GM20000 (cell line): ENCODE measurements at regions not wholly inside any gene's neighbourhood (a gene's known extent, or its start where the extent isn't known, plus 50 kb on each side); places are given as distances from the start of the nearest gene placed in this dataset.

Source experiments
- DNase-seq: peaks from one replicate; pipeline ENCODE4 v3.0.0; 2012; ENCODE audit warnings: low spot score
- TF ChIP-seq, protein P1 (sequence below): IDR thresholded peaks from 2 replicates; pipeline ENCODE4 v1.5.1; 2012; ENCODE audit warnings: mild to moderate bottlenecking, control low read depth; ENCODE audit errors: extremely low read depth, missing control alignments

DNA sequence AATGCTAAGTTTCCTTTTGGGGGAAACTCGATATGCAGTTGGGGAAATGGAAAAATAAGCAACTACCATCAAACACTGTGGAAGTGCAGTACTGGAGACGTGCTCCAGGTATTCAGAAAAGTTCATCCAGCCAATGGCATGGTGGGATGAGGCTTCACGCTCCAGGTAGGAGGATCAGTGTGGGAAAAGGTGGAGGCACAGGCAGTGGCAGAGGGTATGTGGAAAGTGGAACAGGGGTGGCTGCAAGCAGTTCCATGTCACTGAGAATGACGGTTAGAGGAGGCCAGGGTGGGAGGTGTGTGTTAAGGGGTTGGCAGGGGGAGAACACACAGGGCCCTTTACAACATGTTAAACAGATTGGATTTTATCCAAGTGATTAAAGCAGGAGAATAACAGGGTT is 105.1 kb upstream of the NCAM1 start:
- TF ChIP-seq, protein P1, sequence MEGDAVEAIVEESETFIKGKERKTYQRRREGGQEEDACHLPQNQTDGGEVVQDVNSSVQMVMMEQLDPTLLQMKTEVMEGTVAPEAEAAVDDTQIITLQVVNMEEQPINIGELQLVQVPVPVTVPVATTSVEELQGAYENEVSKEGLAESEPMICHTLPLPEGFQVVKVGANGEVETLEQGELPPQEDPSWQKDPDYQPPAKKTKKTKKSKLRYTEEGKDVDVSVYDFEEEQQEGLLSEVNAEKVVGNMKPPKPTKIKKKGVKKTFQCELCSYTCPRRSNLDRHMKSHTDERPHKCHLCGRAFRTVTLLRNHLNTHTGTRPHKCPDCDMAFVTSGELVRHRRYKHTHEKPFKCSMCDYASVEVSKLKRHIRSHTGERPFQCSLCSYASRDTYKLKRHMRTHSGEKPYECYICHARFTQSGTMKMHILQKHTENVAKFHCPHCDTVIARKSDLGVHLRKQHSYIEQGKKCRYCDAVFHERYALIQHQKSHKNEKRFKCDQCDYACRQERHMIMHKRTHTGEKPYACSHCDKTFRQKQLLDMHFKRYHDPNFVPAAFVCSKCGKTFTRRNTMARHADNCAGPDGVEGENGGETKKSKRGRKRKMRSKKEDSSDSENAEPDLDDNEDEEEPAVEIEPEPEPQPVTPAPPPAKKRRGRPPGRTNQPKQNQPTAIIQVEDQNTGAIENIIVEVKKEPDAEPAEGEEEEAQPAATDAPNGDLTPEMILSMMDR: no peak
- no peak for DNase-seq

- TF ChIP-seq, protein P1: no peak
- DNase-seq: no peak
Measured at GRCh38 chr11:112856591-112856990, 104.6 kb upstream of the NCAM1 start.

DNA sequence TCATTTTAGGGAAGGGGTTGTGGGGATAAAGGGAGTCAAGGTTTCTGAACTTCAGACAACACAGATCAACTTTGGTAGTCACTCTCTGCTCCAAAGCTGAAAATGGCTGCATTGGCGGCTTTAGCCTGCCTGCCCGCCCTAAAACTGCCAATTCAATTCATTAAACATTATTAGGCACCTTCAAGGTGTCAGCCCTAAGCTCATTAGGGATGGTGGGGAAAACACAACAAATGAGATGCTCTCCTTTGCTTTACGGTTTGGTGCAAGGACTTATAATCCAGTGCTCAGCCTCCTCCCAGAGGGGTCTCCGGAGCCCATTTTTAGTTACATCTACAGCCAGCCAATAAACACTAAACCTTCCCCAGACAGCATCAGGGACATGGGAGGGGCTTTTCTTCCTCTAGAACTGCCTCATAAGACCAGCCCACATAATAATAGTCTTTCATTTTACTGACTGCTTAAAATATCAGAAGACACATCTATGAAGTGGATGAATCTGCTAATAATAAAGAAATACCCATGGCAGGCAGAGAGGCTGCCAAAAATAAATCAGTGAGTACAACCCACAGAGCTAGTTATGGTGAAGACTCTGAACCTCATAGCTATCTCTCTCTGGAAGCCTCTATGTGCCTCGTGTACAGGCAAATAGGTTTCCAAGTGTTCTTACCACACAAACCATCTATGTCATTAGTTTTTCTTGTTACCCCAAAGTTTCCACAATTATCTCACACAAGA is 102.8 kb upstream of the NCAM1 start:
- TF ChIP-seq, protein P1: no peak
- DNase-seq: no peak

DNA sequence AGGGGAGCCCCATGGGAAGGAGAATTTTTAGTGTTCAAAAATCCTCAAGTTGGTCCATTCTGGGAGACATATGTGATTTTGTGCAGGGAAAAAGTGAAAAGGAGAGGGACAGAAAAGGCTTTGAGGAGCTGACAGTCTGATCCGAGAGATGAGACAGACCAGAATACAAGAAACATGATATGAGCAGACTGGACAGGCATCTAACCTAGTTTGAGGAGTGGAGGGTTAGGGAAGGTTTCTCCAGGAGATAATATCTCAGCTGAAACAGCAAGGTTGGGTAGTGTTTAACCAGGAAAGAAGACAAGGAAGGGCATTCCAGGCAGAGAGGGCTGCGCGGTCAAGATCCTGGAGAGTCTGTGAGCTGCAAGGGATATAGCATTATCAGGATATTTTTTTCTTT is 101.4 kb upstream of the NCAM1 start:
- TF ChIP-seq, protein P1: no peak
- DNase-seq: no peak

- DNase-seq: no peak
- TF ChIP-seq, protein P1: no peak
Measured at GRCh38 chr11:112861356-112861755, 99.9 kb upstream of the NCAM1 start.

- DNase-seq: no peak
- TF ChIP-seq, protein P1: no peak
Measured at GRCh38 chr11:112863305-112863704, 97.9 kb upstream of the NCAM1 start.

GRCh38 chr11:112864672-112865071 is 96.5 kb upstream of the NCAM1 start:
- TF ChIP-seq, protein P1: no peak
- DNase-seq: no peak
